RWPE2 (cell line): ENCODE measurements at regions not wholly inside any gene's neighbourhood (a gene's known extent, or its start where the extent isn't known, plus 50 kb on each side); places are given as distances from the start of the nearest gene placed in this dataset.

Source experiments
- ATAC-seq: fragments of 200-7000 bp; cut with Tn5 transposase; 3 replicates; pipeline ENCODE4 v1.9.1; 2021; ENCODE audit warnings: low read depth
- DNase-seq: peaks from one replicate; pipeline ENCODE4 v3.0.0-alpha.2; 2020; ENCODE audit warnings: low spot score
- H3K27ac ChIP-seq: fragments of 450-650 bp; 2 replicates; pipeline ENCODE4 v1.5.1; 2017; ENCODE audit warnings: mild to moderate bottlenecking; ENCODE audit not compliant: poor library complexity, severe bottlenecking
- H3K27me3 ChIP-seq: fragments of 250-450 bp; sonication (Bioruptor Pico); 2 replicates; pipeline ENCODE4 v1.5.1; 2021; ENCODE audit warnings: mild to moderate bottlenecking, moderate library complexity; ENCODE audit not compliant: insufficient read depth, poor library complexity, severe bottlenecking
- H3K36me3 ChIP-seq: fragments of 250-450 bp; sonication (Bioruptor Pico); 2 replicates; pipeline ENCODE4 v1.5.1; 2020; ENCODE audit warnings: low read depth, mild to moderate bottlenecking, moderate library complexity
- H3K4me1 ChIP-seq: fragments of 250-450 bp; sonication (Bioruptor Pico); 2 replicates; pipeline ENCODE4 v1.5.1; 2021; ENCODE audit warnings: mild to moderate bottlenecking, moderate library complexity; ENCODE audit not compliant: insufficient read depth, poor library complexity, severe bottlenecking
- H3K4me3 ChIP-seq: fragments of 250-450 bp; sonication (Bioruptor Pico); 2 replicates; pipeline ENCODE4 v1.5.1; 2021; ENCODE audit warnings: mild to moderate bottlenecking, moderate library complexity; ENCODE audit not compliant: severe bottlenecking
- H3K9me3 ChIP-seq: fragments of 250-450 bp; sonication (Bioruptor Pico); 2 replicates; pipeline ENCODE4 v1.5.1; 2021; ENCODE audit warnings: mild to moderate bottlenecking, moderate library complexity; ENCODE audit not compliant: severe bottlenecking
- CTCF ChIP-seq: fragments of 450-650 bp; IDR thresholded peaks from one replicate; pipeline ENCODE4 v1.5.1; 2017; ENCODE audit warnings: mild to moderate bottlenecking, moderate library complexity; ENCODE audit not compliant: poor library complexity, severe bottlenecking

GRCh38 chr15:37731146-37731746 is 203.2 kb upstream of the TMCO5A start:
- Histone ChIP-seq H3K27ac (no peak overlapping the region), H3K27me3 (peaks cover 85% of the 10 kb centered on the region), H3K4me1 (no peaks in the 10 kb centered on the region), H3K9me3 (no peaks in the 10 kb centered on the region), H3K4me3 (no peak overlapping the region), H3K36me3 (no peaks in the 10 kb centered on the region)
- no peak for DNase-seq
- no peak for ATAC-seq
- no peak for TF ChIP-seq CTCF

GRCh38 chr15:37733628-37734027 is 200.8 kb upstream of the TMCO5A start:
- DNase-seq (no peak), ATAC-seq (0 out of 3 replicates have a peak, but pooled peaks have one; percentile 36)
- TF ChIP-seq CTCF: no peak
- Histone ChIP-seq H3K4me3 (no peak overlapping the region), H3K9me3 (no peaks in the 10 kb centered on the region), H3K36me3 (no peaks in the 10 kb centered on the region), H3K27ac (no peak overlapping the region), H3K27me3 (peaks cover 94% of the 10 kb centered on the region), H3K4me1 (no peaks in the 10 kb centered on the region)

- Histone ChIP-seq H3K4me1 (no peaks in the 10 kb centered on the region), H3K4me3 (no peak overlapping the region), H3K27ac (no peak overlapping the region), H3K9me3 (no peaks in the 10 kb centered on the region), H3K27me3 (peaks cover 51% of the 10 kb centered on the region), H3K36me3 (no peaks in the 10 kb centered on the region)
- ATAC-seq (no peak), DNase-seq (no peak)
- TF ChIP-seq CTCF: no peak
Measured at GRCh38 chr15:37740623-37741141, 193.8 kb upstream of the TMCO5A start.

- TF ChIP-seq CTCF: no peak
- no peaks in the 10 kb centered on the region for H3K36me3 ChIP-seq
- no peaks in the 10 kb centered on the region for H3K9me3 ChIP-seq
- peaks cover 24% of the 10 kb centered on the region for H3K27me3 ChIP-seq
- no peak overlapping the region for H3K4me3 ChIP-seq
- no peaks in the 10 kb centered on the region for H3K4me1 ChIP-seq
- H3K27ac ChIP-seq: no peak overlapping the region
- DNase-seq (no peak), ATAC-seq (no peak)
Measured at GRCh38 chr15:37743826-37744225, 190.6 kb upstream of the TMCO5A start.

- Histone ChIP-seq H3K27ac (no peak overlapping the region), H3K9me3 (no peaks in the 10 kb centered on the region)
- ATAC-seq: peak; percentile 27; the same call in 1 of the 3 replicates
Measured at GRCh38 chr15:37744521-37744920, 189.9 kb upstream of the TMCO5A start.

More at GRCh38 chr15:37744521-37744920, 189.9 kb upstream of the TMCO5A start:
- Histone ChIP-seq H3K4me3 (no peak overlapping the region), H3K36me3 (no peaks in the 10 kb centered on the region), H3K27me3 (peaks cover 20% of the 10 kb centered on the region), H3K4me1 (no peaks in the 10 kb centered on the region)
- TF ChIP-seq CTCF: no peak
- no peak for DNase-seq
